ENCODE measurements at regions not wholly inside any gene's neighbourhood (a gene's known extent, or its start where the extent isn't known, plus 50 kb on each side); places are given as distances from the start of the nearest gene placed in this dataset.

- no peaks in the 10 kb centered on the region for H3F3A ChIP-seq (ENCODE audit: low read depth)
- H3K4me3 ChIP-seq (ENCODE audit: low read length, poor library complexity, severe bottlenecking) = no peak overlapping the region
- TF ChIP-seq, protein P1, sequence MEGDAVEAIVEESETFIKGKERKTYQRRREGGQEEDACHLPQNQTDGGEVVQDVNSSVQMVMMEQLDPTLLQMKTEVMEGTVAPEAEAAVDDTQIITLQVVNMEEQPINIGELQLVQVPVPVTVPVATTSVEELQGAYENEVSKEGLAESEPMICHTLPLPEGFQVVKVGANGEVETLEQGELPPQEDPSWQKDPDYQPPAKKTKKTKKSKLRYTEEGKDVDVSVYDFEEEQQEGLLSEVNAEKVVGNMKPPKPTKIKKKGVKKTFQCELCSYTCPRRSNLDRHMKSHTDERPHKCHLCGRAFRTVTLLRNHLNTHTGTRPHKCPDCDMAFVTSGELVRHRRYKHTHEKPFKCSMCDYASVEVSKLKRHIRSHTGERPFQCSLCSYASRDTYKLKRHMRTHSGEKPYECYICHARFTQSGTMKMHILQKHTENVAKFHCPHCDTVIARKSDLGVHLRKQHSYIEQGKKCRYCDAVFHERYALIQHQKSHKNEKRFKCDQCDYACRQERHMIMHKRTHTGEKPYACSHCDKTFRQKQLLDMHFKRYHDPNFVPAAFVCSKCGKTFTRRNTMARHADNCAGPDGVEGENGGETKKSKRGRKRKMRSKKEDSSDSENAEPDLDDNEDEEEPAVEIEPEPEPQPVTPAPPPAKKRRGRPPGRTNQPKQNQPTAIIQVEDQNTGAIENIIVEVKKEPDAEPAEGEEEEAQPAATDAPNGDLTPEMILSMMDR (conservative IDR thresholded peaks at IDR 0.05; ENCODE audit: low read length) = no peak
- TF ChIP-seq EZH2phosphoT487 (IDR thresholded peaks at IDR 0.05; ENCODE audit: borderline replicate concordance) = no peak
- no peaks in the 10 kb centered on the region for H3K9me2 ChIP-seq (replicated peaks; ENCODE audit: low read depth, low read length)
- peaks cover 24% of the 10 kb centered on the region for H3K4me1 ChIP-seq (ENCODE audit: insufficient read depth, low read length, poor library complexity, severe bottlenecking)
- H3K27me3 ChIP-seq (ENCODE audit: insufficient read depth, low read length, poor library complexity, severe bottlenecking) = no peaks in the 10 kb centered on the region
- no peaks in the 10 kb centered on the region for H3K36me3 ChIP-seq (ENCODE audit: insufficient read depth, low read length)
- H3K9ac ChIP-seq (ENCODE audit: low read depth, low read length, poor library complexity, severe bottlenecking) = no peak overlapping the region
- H3K79me2 ChIP-seq (ENCODE audit: insufficient read depth, low read length) = no peaks in the 10 kb centered on the region
- no peaks in the 10 kb centered on the region for H3K9me3 ChIP-seq (ENCODE audit: insufficient read depth, low read depth, low read length)
- no peaks in the 10 kb centered on the region for H4K20me1 ChIP-seq (ENCODE audit: insufficient read depth, low read length, poor library complexity, severe bottlenecking)
- H3K4me2 ChIP-seq (ENCODE audit: low read depth, low read length, poor library complexity, severe bottlenecking) = no peak overlapping the region
- H2AFZ ChIP-seq (ENCODE audit: low read length) = no peak overlapping the region
These were observed 195.6 kb upstream of the PWP1 start for GRCh38 chr12:107490010-107490409.

DNA sequence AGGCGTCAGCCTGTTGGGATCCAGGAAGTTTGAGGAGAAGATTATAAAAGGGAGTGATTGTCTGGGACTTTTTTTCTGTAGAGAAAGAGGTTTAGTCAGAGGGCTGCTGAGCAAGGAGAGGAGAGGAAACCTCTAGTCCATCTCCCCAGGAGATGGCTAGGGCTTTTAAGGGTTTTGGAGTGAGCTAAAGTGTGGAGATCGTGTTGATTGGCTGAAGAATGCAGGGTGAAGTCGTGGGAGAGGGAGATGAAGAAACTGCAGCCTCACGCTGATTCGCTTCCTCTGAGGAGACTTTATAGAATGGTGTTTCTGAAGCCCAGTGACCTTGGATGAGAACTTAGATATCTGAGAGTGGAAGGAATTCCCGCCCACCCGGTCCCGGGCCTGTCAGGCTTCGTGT lies 193.7 kb upstream of the PWP1 start:
- H3K4me2 ChIP-seq (ENCODE audit: low read depth, low read length, poor library complexity, severe bottlenecking) = no peak overlapping the region
- no peak for TF ChIP-seq EZH2phosphoT487 (IDR thresholded peaks at IDR 0.05; ENCODE audit: borderline replicate concordance)
- TF ChIP-seq, protein P1 (conservative IDR thresholded peaks at IDR 0.05; ENCODE audit: low read length) = no peak

GRCh38 chr12:107492393-107493134 lies 193.0 kb upstream of the PWP1 start:
- H3K79me2 ChIP-seq (ENCODE audit: insufficient read depth, low read length) = no peaks in the 10 kb centered on the region
- H2AFZ ChIP-seq (ENCODE audit: low read length) = peak overlapping the region; percentile 43; the same call in 1 of the 2 replicates
- peaks cover 14% of the 10 kb centered on the region for H3K4me1 ChIP-seq (ENCODE audit: insufficient read depth, low read length, poor library complexity, severe bottlenecking)
- H3K36me3 ChIP-seq (ENCODE audit: insufficient read depth, low read length) = no peaks in the 10 kb centered on the region
- no peaks in the 10 kb centered on the region for H3K9me2 ChIP-seq (replicated peaks; ENCODE audit: low read depth, low read length)
- H4K20me1 ChIP-seq (ENCODE audit: insufficient read depth, low read length, poor library complexity, severe bottlenecking) = no peaks in the 10 kb centered on the region
- no peaks in the 10 kb centered on the region for H3K27me3 ChIP-seq (ENCODE audit: insufficient read depth, low read length, poor library complexity, severe bottlenecking)
- H3K9ac ChIP-seq (ENCODE audit: low read depth, low read length, poor library complexity, severe bottlenecking) = peak overlapping the region; percentile 17
- H3K4me2 ChIP-seq (ENCODE audit: low read depth, low read length, poor library complexity, severe bottlenecking) = peak overlapping the region; percentile 54
- H3K9me3 ChIP-seq (ENCODE audit: insufficient read depth, low read depth, low read length) = no peaks in the 10 kb centered on the region
- no peaks in the 10 kb centered on the region for H3F3A ChIP-seq (ENCODE audit: low read depth)
- no peak for TF ChIP-seq EZH2phosphoT487 (IDR thresholded peaks at IDR 0.05; ENCODE audit: borderline replicate concordance)
- TF ChIP-seq, protein P1 (conservative IDR thresholded peaks at IDR 0.05; ENCODE audit: low read length) = no peak
- H3K4me3 ChIP-seq (ENCODE audit: low read length, poor library complexity, severe bottlenecking) = peak overlapping the region; percentile 8

More for the DNA sequence above, 193.7 kb upstream of the PWP1 start:
- Histone ChIP-seq H2AFZ (ENCODE audit: low read length) (no peak overlapping the region), H3K36me3 (ENCODE audit: insufficient read depth, low read length) (no peaks in the 10 kb centered on the region), H3K79me2 (ENCODE audit: insufficient read depth, low read length) (no peaks in the 10 kb centered on the region), H4K20me1 (ENCODE audit: insufficient read depth, low read length, poor library complexity, severe bottlenecking) (no peaks in the 10 kb centered on the region), H3K4me1 (ENCODE audit: insufficient read depth, low read length, poor library complexity, severe bottlenecking) (peaks cover 14% of the 10 kb centered on the region), H3K9me3 (ENCODE audit: insufficient read depth, low read depth, low read length) (no peaks in the 10 kb centered on the region), H3F3A (ENCODE audit: low read depth) (no peaks in the 10 kb centered on the region), H3K4me3 (ENCODE audit: low read length, poor library complexity, severe bottlenecking) (no peak overlapping the region), H3K9me2 (replicated peaks; ENCODE audit: low read depth, low read length) (no peaks in the 10 kb centered on the region), H3K27me3 (ENCODE audit: insufficient read depth, low read length, poor library complexity, severe bottlenecking) (no peaks in the 10 kb centered on the region), H3K9ac (ENCODE audit: low read depth, low read length, poor library complexity, severe bottlenecking) (no peak overlapping the region)
